ENCODE measurements at regions not wholly inside any gene's neighbourhood (a gene's known extent, or its start where the extent isn't known, plus 50 kb on each side); places are given as distances from the start of the nearest gene placed in this dataset.

GRCh38 chr9:106298997-106299396 is 564.0 kb upstream of the ZNF462 start:
- H3K27me3 ChIP-seq (replicated peaks; ENCODE audit: control insufficient read depth, insufficient read depth, low read length): no peaks in the 10 kb centered on the region

DNA sequence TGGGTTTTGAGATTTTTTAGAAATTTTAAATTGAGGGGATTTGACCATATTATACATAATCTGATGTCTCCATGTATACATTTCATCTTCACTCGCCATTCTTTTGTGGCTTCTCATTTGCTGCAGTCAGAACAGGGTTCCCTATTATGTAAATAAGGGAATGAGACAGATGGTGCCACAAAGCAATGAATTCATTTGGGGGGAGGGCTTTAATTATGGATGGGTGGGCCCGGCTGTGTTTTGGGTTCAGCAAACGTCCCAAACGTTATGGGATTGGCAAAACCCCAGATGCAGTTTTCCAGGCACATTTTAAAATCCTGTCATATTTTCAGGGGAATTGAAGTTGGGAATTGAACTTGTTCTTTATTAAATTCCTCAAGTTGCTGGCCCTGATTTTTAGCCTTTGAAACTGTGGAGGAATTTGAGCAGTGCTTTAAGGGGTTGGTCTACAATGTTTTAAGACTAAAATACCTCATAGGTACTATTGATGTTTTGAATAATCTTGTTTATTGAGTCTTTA is 558.5 kb upstream of the ZNF462 start:
- Mint-ChIP-seq H3K36me3 (ENCODE audit: insufficient read depth, unreplicated experiment) (no peaks in the 10 kb centered on the region), H3K27ac (ENCODE audit: unreplicated experiment) (no peak overlapping the region), H3K9me3 (ENCODE audit: unreplicated experiment) (no peaks in the 10 kb centered on the region), H3K4me3 (ENCODE audit: unreplicated experiment) (no peak overlapping the region), H3K27me3 (ENCODE audit: insufficient read depth, unreplicated experiment) (no peaks in the 10 kb centered on the region), H3K4me1 (ENCODE audit: low read depth, unreplicated experiment) (no peaks in the 10 kb centered on the region)
- ChIA-PET CTCF (no interaction called here), POLR2A (no interaction called here)
- Histone ChIP-seq H3K36me3 (ENCODE audit: control insufficient read depth, insufficient read depth, low read length) (no peaks in the 10 kb centered on the region), H3K27me3 (replicated peaks; ENCODE audit: control insufficient read depth, insufficient read depth, low read length) (no peaks in the 10 kb centered on the region), H3K9me3 (no peaks in the 10 kb centered on the region), H3K4me3 (ENCODE audit: low read depth, low read length) (no peak overlapping the region), H3K4me1 (no peaks in the 10 kb centered on the region)
- TF ChIP-seq CTCF (IDR thresholded peaks at IDR 0.05; ENCODE audit: insufficient read depth in 1 of 2, low read depth in 1 of 2, low read length in 1 of 2, severe bottlenecking in 1 of 2, unreplicated experiment in 1 of 2): no peak
- no TSS peak for BruUV-seq (replicated peaks)
- intact Hi-C loops (cut with micrococcal nuclease; ENCODE audit: unreplicated experiment): no loop called here
- DNase-seq: no peak

More at GRCh38 chr9:106298997-106299396, 564.0 kb upstream of the ZNF462 start:
- intact Hi-C loops (cut with micrococcal nuclease; ENCODE audit: unreplicated experiment): no loop called here
- H3K4me3 Mint-ChIP-seq (ENCODE audit: unreplicated experiment): no peak overlapping the region
- no peaks in the 10 kb centered on the region for H3K4me1 ChIP-seq
- H3K27me3 Mint-ChIP-seq (ENCODE audit: insufficient read depth, unreplicated experiment): no peaks in the 10 kb centered on the region
- ChIA-PET POLR2A (no interaction called here), CTCF (no interaction called here)
- H3K4me3 ChIP-seq (ENCODE audit: low read depth, low read length): no peak overlapping the region
- DNase-seq: no peak
- H3K36me3 Mint-ChIP-seq (ENCODE audit: insufficient read depth, unreplicated experiment): no peaks in the 10 kb centered on the region
- H3K4me1 Mint-ChIP-seq (ENCODE audit: low read depth, unreplicated experiment): no peaks in the 10 kb centered on the region
- no peaks in the 10 kb centered on the region for H3K9me3 ChIP-seq
- H3K9me3 Mint-ChIP-seq (ENCODE audit: unreplicated experiment): no peaks in the 10 kb centered on the region
- H3K36me3 ChIP-seq (ENCODE audit: control insufficient read depth, insufficient read depth, low read length): no peaks in the 10 kb centered on the region
- BruUV-seq (replicated peaks): no TSS peak
- TF ChIP-seq CTCF (IDR thresholded peaks at IDR 0.05; ENCODE audit: insufficient read depth in 1 of 2, low read depth in 1 of 2, low read length in 1 of 2, severe bottlenecking in 1 of 2, unreplicated experiment in 1 of 2): no peak
- no peak overlapping the region for H3K27ac Mint-ChIP-seq (ENCODE audit: unreplicated experiment)

DNA sequence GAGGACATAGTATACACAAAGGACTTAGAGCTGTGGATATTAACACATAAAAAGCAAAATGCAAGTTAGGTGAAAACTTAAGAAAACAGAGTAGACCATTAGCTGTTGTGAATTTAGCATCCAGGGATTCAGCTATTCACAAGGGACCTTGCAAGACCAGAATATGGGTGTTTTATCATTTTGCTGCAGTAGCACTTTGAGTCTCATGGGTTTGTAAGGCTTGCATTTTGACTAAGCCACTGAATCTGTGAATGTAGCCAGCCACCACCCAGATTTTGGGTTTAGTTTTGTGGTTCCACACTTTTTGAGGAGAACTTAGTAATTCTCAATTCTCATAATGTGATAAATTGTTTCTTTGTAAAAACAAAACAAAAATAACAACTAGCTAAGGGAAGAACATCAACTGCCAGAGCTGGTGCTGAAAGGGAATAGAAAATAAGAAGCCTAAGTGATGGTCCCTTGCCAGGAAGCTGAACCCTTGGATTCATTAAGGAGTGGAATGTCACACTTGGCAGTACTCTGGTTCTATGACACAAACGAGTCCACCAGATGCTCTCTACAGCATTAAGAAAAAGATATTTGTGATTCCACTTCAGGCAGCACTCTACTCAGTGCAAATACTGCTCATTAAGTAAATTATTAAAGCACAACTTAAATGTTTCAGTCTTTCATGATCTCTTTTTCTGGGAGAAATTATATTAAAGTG is 557.4 kb upstream of the ZNF462 start:
- Mint-ChIP-seq H3K9me3 (ENCODE audit: unreplicated experiment) (no peaks in the 10 kb centered on the region), H3K4me3 (ENCODE audit: unreplicated experiment) (no peak overlapping the region), H3K27ac (ENCODE audit: unreplicated experiment) (no peak overlapping the region), H3K27me3 (ENCODE audit: insufficient read depth, unreplicated experiment) (no peaks in the 10 kb centered on the region), H3K4me1 (ENCODE audit: low read depth, unreplicated experiment) (no peaks in the 10 kb centered on the region), H3K36me3 (ENCODE audit: insufficient read depth, unreplicated experiment) (no peaks in the 10 kb centered on the region)
- Histone ChIP-seq H3K27me3 (replicated peaks; ENCODE audit: control insufficient read depth, insufficient read depth, low read length) (no peaks in the 10 kb centered on the region), H3K4me3 (ENCODE audit: low read depth, low read length) (no peak overlapping the region), H3K36me3 (ENCODE audit: control insufficient read depth, insufficient read depth, low read length) (no peaks in the 10 kb centered on the region), H3K4me1 (no peaks in the 10 kb centered on the region), H3K9me3 (no peaks in the 10 kb centered on the region)
- POLR2A ChIA-PET: no interaction called here
- no peak for DNase-seq
- intact Hi-C loops (cut with micrococcal nuclease; ENCODE audit: unreplicated experiment): no loop called here
- BruUV-seq (replicated peaks): no TSS peak
- TF ChIP-seq CTCF (IDR thresholded peaks at IDR 0.05; ENCODE audit: insufficient read depth in 1 of 2, low read depth in 1 of 2, low read length in 1 of 2, severe bottlenecking in 1 of 2, unreplicated experiment in 1 of 2): no peak
- CTCF ChIA-PET: interaction anchor here (0.6 kb wide), 1 partner anchor 392 kb away, joined by 3 read pairs; no protein-coding TSS in a partner anchor
